IPS DF 6.9 (cell line): ENCODE measurements at regions not wholly inside any gene's neighbourhood (a gene's known extent, or its start where the extent isn't known, plus 50 kb on each side); places are given as distances from the start of the nearest gene placed in this dataset.
"Not testable (repeated sequence)": the region's sequence is repeated elsewhere in the genome, so short reads cannot be mapped to it uniquely, and the experiment has no call there.

Source experiments
- DNase-seq: peaks from one replicate; pipeline ENCODE4 v3.0.0-alpha.2; 2013; ENCODE audit warnings: low read depth, low spot score
- H3K27ac ChIP-seq: one replicate; pipeline ENCODE4 v1.5.1; 2013; ENCODE audit warnings: low read length, control low read depth
- H3K27me3 ChIP-seq: 2 replicates; pipeline ENCODE4 v1.6.1; 2013; ENCODE audit warnings: mild to moderate bottlenecking, low read length; ENCODE audit not compliant: control insufficient read depth, insufficient read depth
- H3K36me3 ChIP-seq: 2 replicates; pipeline ENCODE4 v1.6.1; 2013; ENCODE audit warnings: low read length; ENCODE audit not compliant: control insufficient read depth, insufficient read depth
- H3K4me1 ChIP-seq: 2 replicates; pipeline ENCODE4 v1.6.1; 2013; ENCODE audit warnings: low read length; ENCODE audit not compliant: control insufficient read depth, insufficient read depth
- H3K4me3 ChIP-seq: 2 replicates; pipeline ENCODE4 v1.5.1; 2013; ENCODE audit warnings: mild to moderate bottlenecking, low read length
- H3K9me3 ChIP-seq: 2 replicates; pipeline ENCODE4 v1.6.1; 2013; ENCODE audit warnings: low read length, inconsistent platforms; ENCODE audit not compliant: control insufficient read depth, insufficient read depth
- WGBS: extraction: QIAGEN DNeasy Blood & Tissue Kit; methylation state at CpG from one replicate; pipeline ENCODE4 v1.1.7; 2013; ENCODE audit warnings: mixed read lengths, missing lambda C conversion rate; ENCODE audit not compliant: insufficient read length, insufficient coverage; 5-methylcytosine and 5-hydroxymethylcytosine counted together

- H3K4me3 ChIP-seq = no peak overlapping the region
- H3K27ac ChIP-seq = no peak overlapping the region
- H3K36me3 ChIP-seq = no peaks in the 10 kb centered on the region
- no peaks in the 10 kb centered on the region for H3K27me3 ChIP-seq
- H3K4me1 ChIP-seq = no peaks in the 10 kb centered on the region
- no peak for DNase-seq
- no peaks in the 10 kb centered on the region; the same call in 1 of the 2 replicates for H3K9me3 ChIP-seq
- WGBS = no CpG with 5 or more reads among the region's 2 CpGs
Measured at GRCh38 chr4:45455217-45455616, 668.6 kb downstream of the GABRG1 start.

DNA sequence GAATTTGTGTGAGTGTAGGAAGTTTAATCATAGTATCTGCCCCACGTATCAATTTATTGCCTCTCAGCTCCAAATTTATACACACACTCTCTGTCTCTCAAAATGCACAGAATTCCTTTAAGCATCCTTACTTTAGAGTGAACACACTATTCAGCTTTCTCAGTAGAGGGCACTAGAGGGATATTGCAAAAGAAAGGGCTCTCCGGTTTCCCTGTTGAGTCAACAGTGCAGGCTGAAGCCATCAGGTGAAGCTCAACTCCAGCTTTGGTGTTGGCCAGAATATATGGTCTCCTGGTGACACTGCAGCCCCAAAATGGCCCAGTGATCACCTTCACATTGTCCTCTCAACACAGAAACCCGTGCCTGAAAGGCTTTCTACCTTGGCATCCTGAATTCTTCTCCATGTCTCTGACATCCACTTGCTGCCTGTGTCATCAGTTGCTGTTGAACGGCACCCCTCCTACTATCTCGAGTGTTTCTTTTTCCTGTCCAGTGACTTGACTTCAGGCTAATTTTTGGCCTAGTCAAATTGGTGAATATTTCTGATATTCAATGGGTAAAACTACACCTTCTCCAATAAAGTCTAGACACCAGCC is 670.5 kb downstream of the GABRG1 start:
- Histone ChIP-seq H3K36me3 (no peaks in the 10 kb centered on the region), H3K4me3 (no peak overlapping the region), H3K4me1 (no peaks in the 10 kb centered on the region), H3K27me3 (no peaks in the 10 kb centered on the region), H3K9me3 (no peaks in the 10 kb centered on the region; the same call in 1 of the 2 replicates), H3K27ac (no peak overlapping the region)
- DNase-seq = no peak
- WGBS = no CpG with 5 or more reads among the region's 5 CpGs

DNA sequence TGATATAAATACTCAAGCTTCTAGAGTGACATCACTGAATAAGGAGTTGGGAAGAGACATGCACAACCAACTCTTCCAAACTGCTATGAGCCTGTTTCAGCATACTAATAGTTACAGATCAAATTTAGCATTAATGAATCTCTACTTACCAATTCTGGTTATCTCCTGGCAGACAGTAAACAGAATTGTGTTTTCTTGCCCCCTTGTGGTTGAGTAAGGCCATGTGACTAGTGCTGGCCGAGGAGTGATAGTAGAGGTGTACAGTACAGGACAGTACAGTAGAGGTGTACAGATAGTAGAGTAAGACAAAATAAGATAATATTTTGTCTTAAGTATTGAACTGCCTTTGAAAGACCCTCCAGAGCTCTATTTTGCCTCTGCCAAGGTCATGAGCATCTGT is 681.4 kb downstream of the GABRG1 start:
- Histone ChIP-seq H3K4me1 (no peaks in the 10 kb centered on the region), H3K36me3 (no peaks in the 10 kb centered on the region), H3K9me3 (no peaks in the 10 kb centered on the region; the same call in 1 of the 2 replicates), H3K4me3 (no peak overlapping the region), H3K27me3 (no peaks in the 10 kb centered on the region), H3K27ac (no peak overlapping the region)
- no CpG with 5 or more reads among the region's 1 CpG for WGBS
- DNase-seq = no peak

DNA sequence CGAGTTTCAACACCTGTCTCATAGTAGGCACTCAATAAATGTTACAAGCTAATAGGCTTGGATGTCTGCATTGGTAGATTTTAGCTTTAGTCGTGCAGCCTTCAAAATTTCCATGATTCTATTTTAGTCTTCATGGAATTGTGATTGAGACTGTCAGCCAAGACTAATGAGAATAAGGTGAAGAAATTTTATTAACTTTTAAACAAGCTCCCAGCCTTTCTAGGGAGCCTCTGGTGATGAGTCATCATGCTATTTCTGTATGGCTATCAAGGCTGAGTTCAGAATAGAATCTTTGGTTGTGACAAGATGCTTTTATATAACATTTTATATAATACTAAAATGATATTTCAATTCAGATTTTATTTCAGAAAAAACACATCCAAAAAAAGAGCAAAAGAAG is 685.8 kb downstream of the GABRG1 start:
- Histone ChIP-seq H3K9me3 (no peaks in the 10 kb centered on the region; the same call in 1 of the 2 replicates), H3K27ac (no peak overlapping the region), H3K4me1 (no peaks in the 10 kb centered on the region), H3K4me3 (no peak overlapping the region), H3K36me3 (no peaks in the 10 kb centered on the region), H3K27me3 (no peaks in the 10 kb centered on the region)
- WGBS = no CpG with 5 or more reads among the region's 2 CpGs
- DNase-seq = no peak

- Histone ChIP-seq H3K4me1 (no peaks in the 10 kb centered on the region), H3K27ac (no peak overlapping the region), H3K27me3 (no peaks in the 10 kb centered on the region), H3K9me3 (no peaks in the 10 kb centered on the region; the same call in 1 of the 2 replicates), H3K36me3 (no peaks in the 10 kb centered on the region), H3K4me3 (no peak overlapping the region)
- WGBS = no CpG with 5 or more reads among the region's 1 CpG
- no peak for DNase-seq
Measured at GRCh38 chr4:45437381-45437780, 686.5 kb downstream of the GABRG1 start.

DNA sequence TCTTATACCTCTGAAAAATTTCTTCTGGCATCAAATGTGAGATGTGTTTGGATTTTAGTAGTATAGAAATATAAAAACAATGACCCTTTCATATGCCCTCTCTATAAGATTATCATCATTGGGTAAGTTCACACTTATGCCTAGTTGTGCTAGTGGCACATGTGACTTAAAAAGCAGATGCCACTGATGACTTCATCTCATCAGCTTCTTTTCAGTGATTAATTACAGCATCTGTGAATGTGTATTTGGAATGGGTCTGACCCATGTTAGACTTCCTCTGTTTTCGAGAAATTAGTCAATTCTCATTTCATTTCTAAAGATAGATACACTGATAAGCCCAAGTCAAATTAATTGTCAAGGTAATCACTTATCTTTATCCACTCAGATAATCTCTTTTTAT is 698.7 kb downstream of the GABRG1 start:
- no peak overlapping the region for H3K27ac ChIP-seq
- no peaks in the 10 kb centered on the region for H3K27me3 ChIP-seq
- H3K4me1 ChIP-seq = no peaks in the 10 kb centered on the region
- H3K4me3 ChIP-seq = no peak overlapping the region
- WGBS = no CpG with 5 or more reads among the region's 1 CpG
- no peaks in the 10 kb centered on the region for H3K36me3 ChIP-seq
- H3K9me3 ChIP-seq = 0 out of 2 replicates have a peak, but pooled peaks cover 1% of the 10 kb centered on the region
- DNase-seq = no peak

- no peak for DNase-seq
- Histone ChIP-seq H3K36me3 (no peaks in the 10 kb centered on the region), H3K9me3 (0 out of 2 replicates have a peak, but pooled peaks cover 1% of the 10 kb centered on the region), H3K27ac (no peak overlapping the region), H3K27me3 (no peaks in the 10 kb centered on the region), H3K4me1 (no peaks in the 10 kb centered on the region), H3K4me3 (no peak overlapping the region)
- no CpG with 5 or more reads among the region's 3 CpGs for WGBS
Measured at GRCh38 chr4:45423896-45424295, 697.5 kb upstream of the GNPDA2 start.

- H3K4me3 ChIP-seq, H3K27ac ChIP-seq, H3K9me3 ChIP-seq, H3K36me3 ChIP-seq, DNase-seq, H3K4me1 ChIP-seq, H3K27me3 ChIP-seq: not testable (repeated sequence)
- no CpG with 5 or more reads among the region's 21 CpGs for WGBS
Measured at GRCh38 chr4:45420091-45420674, 693.8 kb upstream of the GNPDA2 start.

GRCh38 chr4:45410701-45411210 is 684.4 kb upstream of the GNPDA2 start:
- no CpG with 5 or more reads among the region's 5 CpGs for WGBS
- Histone ChIP-seq H3K4me3 (no peak overlapping the region), H3K27me3 (no peaks in the 10 kb centered on the region), H3K4me1 (no peaks in the 10 kb centered on the region), H3K36me3 (no peaks in the 10 kb centered on the region), H3K27ac (no peak overlapping the region), H3K9me3 (no peaks in the 10 kb centered on the region)
- DNase-seq = no peak

GRCh38 chr4:45409536-45409935 is 683.2 kb upstream of the GNPDA2 start:
- WGBS = no CpG with 5 or more reads among the region's 1 CpG
- Histone ChIP-seq H3K27ac (no peak overlapping the region), H3K9me3 (no peaks in the 10 kb centered on the region), H3K27me3 (no peaks in the 10 kb centered on the region), H3K4me1 (no peaks in the 10 kb centered on the region), H3K4me3 (no peak overlapping the region), H3K36me3 (no peaks in the 10 kb centered on the region)
- no peak for DNase-seq

DNA sequence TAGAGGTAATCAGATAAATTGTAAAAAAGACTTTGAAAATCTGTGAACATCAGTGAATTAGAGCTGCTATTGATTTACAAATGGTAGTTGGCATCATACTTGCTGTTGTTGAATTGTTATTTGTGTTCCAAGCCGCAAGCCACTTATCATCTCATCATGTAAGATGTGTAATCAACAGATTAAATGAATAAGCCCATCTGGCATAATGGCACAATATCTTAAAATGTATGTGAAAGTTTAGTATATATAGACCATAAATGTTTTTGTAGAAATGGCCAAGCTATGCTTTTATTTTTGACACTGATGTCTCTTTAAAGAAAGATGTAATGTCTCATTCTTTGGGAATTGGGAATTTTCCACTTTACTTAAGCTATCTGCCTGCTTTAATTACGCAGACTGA is 682.6 kb upstream of the GNPDA2 start:
- Histone ChIP-seq H3K9me3 (no peaks in the 10 kb centered on the region), H3K4me3 (no peak overlapping the region), H3K36me3 (no peaks in the 10 kb centered on the region), H3K27me3 (no peaks in the 10 kb centered on the region), H3K4me1 (no peaks in the 10 kb centered on the region), H3K27ac (no peak overlapping the region)
- no CpG with 5 or more reads among the region's 2 CpGs for WGBS
- DNase-seq = no peak
